Glomerular endothelial cell (primary cell): ENCODE measurements at regions not wholly inside any gene's neighbourhood (a gene's known extent, or its start where the extent isn't known, plus 50 kb on each side); places are given as distances from the start of the nearest gene placed in this dataset.

Experiments used
- DNase-seq: peaks from one replicate; pipeline ENCODE4 v3.0.0-alpha.2; 2011; ENCODE audit warnings: low read depth, low spot score; ENCODE audit errors: extremely low read depth

DNA sequence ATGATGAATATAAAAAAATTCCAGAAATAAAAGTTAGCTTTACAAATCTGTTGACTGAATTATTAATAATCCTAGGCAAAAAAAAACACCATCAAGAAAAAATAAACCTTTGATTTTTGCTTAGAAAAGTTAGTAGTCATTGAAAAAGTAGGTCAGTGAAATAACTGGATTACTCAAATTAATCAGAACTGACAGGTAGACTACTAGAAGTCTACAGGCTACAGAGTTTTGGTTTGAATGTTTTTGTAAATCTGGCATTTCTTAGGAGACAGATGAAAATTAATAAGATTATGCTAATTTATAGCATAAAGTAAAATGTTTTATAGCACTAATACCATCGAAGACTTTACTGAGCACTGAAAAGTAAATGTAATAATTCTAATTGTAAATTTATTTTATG lies 511.9 kb downstream of the PTPRC start:
- DNase-seq: no peak

DNA sequence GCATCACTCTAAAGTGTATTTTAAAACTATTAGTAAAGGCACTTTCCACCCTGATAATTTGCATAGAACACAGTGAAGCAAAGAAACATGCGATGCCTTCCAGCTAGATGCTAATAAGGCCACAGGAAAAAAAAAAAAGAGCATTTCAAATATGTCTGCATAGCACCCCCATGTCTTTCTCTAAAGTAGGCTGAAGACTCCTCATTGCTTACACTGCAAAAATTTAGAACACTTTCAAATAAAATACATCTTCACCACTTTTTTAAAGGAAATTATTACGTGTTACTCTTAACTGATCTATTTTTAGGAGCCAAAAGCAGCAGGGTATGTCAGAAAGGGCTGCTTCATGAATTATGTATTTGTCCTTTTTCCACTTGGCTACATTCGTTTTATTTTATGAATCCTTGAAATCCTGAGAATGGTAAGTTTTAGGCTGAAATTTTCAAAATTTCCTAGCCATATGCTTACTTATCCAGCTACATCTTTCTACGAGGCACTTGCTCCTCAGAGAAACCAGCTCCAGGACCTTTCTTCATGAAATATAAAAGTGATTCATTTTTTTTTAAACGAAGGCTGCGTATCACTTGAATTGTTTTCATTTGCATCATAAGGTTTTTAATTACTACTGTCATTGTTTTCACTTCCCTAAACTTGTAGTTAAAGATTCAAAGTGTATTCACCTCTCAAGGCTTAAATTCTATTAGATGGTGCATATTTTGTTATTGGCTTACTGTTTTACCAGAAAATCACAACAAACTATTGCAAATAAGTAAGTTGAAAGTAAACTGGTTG lies 513.0 kb downstream of the PTPRC start:
- DNase-seq: no peak

GRCh38 chr1:199152676-199153075 lies 513.8 kb downstream of the PTPRC start:
- DNase-seq: no peak

- DNase-seq: no peak
Observed at GRCh38 chr1:199155166-199156019, 516.6 kb downstream of the PTPRC start.

GRCh38 chr1:199157494-199157893 lies 518.7 kb downstream of the PTPRC start:
- DNase-seq: no peak

GRCh38 chr1:199160521-199161318 lies 521.9 kb downstream of the PTPRC start:
- DNase-seq: no peak

DNA sequence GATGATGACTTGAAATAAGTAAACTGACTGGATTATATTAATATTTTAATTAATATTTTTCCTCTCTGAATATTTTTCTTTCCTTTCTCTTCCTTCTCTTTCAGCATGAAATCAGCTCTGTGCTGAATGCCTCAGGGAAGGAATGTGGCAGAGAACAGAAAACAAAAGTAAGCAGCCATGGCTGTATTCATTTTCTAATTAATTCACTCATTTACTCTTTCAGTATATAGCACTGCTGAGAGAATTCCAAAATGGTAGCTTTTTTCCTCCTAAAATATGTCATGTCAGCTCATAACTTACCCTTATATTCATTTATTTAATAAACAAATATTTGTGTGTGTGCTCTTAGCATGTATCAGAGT lies 522.5 kb downstream of the PTPRC start:
- DNase-seq: no peak

DNA sequence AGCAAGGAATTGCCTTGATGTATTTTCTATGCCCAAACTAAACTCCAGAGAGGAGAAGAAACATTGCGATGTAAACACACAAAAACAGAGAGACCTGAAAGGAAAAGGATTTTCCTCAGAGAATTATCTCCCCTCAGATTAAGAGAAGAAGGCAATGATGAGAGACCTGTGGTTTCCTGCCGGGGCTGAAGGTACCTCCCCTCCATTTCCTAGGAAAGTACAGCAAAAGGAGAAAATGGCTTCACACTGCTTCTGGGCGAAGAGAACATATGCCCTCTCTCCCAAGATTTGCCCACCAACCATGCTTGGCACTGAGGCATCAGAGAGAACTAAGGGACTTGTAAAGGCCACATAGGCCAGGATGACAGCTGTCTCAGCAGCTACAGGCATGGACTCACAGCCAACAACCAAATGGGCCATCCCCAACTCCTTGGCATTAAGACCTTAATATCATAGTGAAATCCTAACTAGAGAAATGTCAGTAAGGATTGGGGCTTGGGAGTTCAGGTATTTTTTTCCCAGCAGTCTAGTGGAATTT lies 523.0 kb downstream of the PTPRC start:
- no peak for DNase-seq

GRCh38 chr1:199163267-199163666 lies 524.4 kb downstream of the PTPRC start:
- DNase-seq: no peak

DNA sequence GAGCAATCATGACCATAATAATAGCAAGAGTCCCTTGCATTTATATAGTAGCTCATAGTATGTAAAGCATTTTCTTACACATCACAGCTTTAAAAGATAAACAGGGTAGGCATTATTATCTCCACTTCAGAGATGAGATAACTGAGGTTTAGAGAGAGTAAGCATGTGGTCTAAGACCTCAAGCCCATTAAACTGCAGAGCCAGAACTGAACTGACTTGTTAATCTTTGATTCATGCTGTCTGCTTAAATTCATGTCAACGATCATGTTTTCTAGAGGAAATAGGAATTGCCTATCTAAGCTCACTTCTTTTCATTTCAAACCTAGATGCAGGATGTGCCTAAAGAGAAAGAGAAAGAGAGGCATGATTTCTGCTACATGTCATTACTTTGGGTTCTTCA lies 524.8 kb downstream of the PTPRC start:
- DNase-seq: no peak

DNA sequence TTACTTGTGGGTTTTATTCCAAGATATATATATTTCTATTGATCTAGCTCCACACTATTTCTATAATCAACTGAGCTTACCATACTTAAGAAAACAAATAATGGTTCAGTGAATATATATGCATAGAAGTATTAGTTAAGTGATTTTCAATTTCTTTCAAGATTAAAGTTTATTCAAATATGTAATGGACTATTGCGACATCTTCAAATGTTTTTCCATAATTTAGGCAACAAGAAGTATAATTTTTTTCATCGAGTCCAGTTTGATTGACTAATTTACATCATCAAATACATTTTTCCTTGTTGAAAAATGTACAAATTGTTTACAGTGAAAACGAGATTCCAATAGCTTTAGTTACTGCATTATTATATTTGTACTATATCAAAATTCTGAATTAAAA lies 528.6 kb downstream of the PTPRC start:
- DNase-seq: no peak

GRCh38 chr1:199168888-199169585 lies 530.2 kb downstream of the PTPRC start:
- no peak for DNase-seq

- no peak for DNase-seq
Observed at GRCh38 chr1:199170711-199171110, 531.9 kb downstream of the PTPRC start.

GRCh38 chr1:199172171-199173124 lies 533.6 kb downstream of the PTPRC start:
- no peak for DNase-seq

DNA sequence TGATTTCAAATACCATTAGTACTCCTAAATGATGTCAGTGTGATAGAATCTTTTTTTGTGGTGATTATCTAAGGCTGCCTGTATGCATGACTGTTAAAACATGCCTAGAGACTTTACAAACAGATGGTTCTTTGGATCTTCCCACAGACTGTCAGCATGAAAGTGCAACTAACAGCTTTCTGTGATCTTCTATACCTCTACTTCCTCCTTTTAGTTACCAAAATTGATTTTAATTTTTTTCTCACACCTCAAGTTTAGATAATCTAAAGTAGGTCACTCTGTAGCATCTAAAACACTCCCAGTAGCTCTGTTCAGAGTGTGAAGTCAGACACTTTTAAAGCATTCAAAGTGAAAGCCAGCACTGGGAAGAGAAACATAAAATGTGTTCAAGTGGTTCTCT lies 534.5 kb downstream of the PTPRC start:
- no peak for DNase-seq

DNA sequence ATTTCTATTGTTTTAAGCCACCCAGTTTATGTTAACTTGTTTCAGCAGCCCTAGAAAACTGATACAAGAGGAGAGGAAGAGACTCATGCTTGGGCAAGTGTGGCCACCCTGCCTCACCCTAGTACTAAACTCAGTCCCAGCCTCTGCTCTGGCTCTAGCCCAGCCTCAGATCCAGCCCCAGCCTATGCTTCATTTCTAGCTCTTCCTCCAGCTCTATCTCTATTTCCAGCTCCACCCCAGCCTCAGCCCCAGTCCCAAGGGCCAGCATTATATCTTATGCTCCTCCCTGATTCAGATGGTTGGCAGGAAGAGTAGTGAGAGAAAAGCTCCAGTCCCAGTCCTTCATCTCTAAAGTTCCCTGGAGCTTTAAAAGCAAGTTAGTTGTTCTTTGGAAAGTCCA lies 535.5 kb downstream of the PTPRC start:
- no peak for DNase-seq

DNA sequence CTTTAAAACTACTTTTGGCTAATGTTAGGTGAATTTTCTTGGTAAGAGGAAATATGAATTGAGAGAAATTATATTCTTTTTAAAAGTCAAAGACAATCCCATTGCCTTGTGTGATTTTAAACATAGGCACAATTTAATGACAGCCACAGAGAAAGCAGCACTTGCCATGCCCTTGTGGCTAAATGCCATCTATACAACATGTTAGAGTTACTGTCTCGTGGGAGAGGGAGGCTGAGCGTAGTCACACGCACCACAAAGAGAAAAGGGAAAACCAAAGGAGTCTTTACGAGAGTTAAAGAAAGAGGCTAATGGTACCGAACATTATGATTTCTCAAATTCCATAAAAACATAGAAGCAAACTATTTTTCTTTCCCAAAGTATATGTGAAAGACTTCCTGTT lies 537.9 kb downstream of the PTPRC start:
- DNase-seq: no peak

DNA sequence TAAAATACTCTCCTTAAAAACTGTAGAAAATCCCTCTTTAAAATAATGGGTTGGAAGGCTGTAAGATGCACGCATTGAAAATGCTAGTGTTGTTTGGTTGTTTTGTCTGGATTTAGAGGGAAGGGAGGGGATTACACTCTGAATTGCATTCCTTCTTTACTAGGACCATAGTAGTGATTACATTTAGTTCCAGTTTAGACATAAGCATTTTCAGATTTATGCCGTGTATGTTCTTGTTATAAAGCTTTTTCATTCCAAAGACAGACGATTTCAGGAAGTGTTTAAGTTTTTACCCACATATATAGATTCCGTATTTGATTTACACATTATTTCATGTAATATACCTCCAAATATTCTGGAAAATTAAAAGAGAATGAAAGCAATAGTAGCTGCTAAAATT lies 538.4 kb downstream of the PTPRC start:
- DNase-seq: no peak

- no peak for DNase-seq
Observed at GRCh38 chr1:199178646-199179045, 539.8 kb downstream of the PTPRC start.
